HepG2 (cell line): ENCODE measurements at regions not wholly inside any gene's neighbourhood (a gene's known extent, or its start where the extent isn't known, plus 50 kb on each side); places are given as distances from the start of the nearest gene placed in this dataset.

Experiments used
- ATAC-seq: fragments of 200-7000 bp; cut with Tn5 transposase; 3 replicates; pipeline ENCODE4 v1.9.1; 2020; ENCODE audit warnings: mild to moderate bottlenecking, moderate library complexity
- BruUV-seq: library from RNA; stranded (reverse); fragments of 400-500 nt; replicated peaks from 2 replicates; lab custom pipeline; 2021; lab: Mats Ljungman, UMichigan
- CTCF ChIA-PET: fragments of 300-600 bp; formaldehyde crosslinking; extraction: SDS; loops from one replicate; lab custom pipeline; 2021; ENCODE audit warnings: low total read pairs, inconsistent platforms, low intra/inter-chr PET ratio; lab: Yijun Ruan, JAX
- POLR2A ChIA-PET: fragments of 350-600 bp; sonication (Branson Sonifier 250); formaldehyde crosslinking; loops from one replicate; lab custom pipeline; 2020; ENCODE audit warnings: antibody characterized with exemption, inconsistent platforms; lab: Yijun Ruan, JAX
- DNase-seq: peaks from one replicate; pipeline ENCODE4 v3.0.0-alpha.2; 2015; ENCODE audit warnings: low spot score
- FAIRE-seq: peaks from 3 replicates; lab custom pipeline; 2011; peaks lifted over from hg19 to GRCh38; lab: Jason Lieb, UNC
- H2AFZ ChIP-seq: one replicate; pipeline ENCODE4 v1.6.1; 2011; ENCODE audit warnings: low read length, inconsistent platforms
- H3K27ac ChIP-seq: fragments of 300-600 bp; 3 replicates; pipeline ENCODE4 v1.8.0; 2011; ENCODE audit warnings: mixed run types, mild to moderate bottlenecking, mixed read lengths, low read length, inconsistent platforms; ENCODE audit not compliant: insufficient read depth; ENCODE audit errors: extremely low read length
- H3K27me3 ChIP-seq, 2 experiments: fragments of 200-600 bp in 1 of 2; 2 replicates in 1 of 2; 3 replicates in 1 of 2; pipeline versions ENCODE4 v1.6.0 to v1.8.0; 2011; ENCODE audit warnings: low read length in 2 of 2, mild to moderate bottlenecking in 2 of 2, moderate library complexity in 2 of 2, inconsistent platforms in 1 of 2; ENCODE audit not compliant: insufficient read depth in 2 of 2, control insufficient read depth in 1 of 2
- H3K36me3 ChIP-seq, 2 experiments: fragments of 200-600 bp in 1 of 2; replicated peaks in 1 of 2; 2 replicates in 1 of 2; 3 replicates in 1 of 2; pipeline versions ENCODE4 v1.5.1 to v1.8.0; 2011; ENCODE audit warnings: low read length in 2 of 2, inconsistent platforms in 1 of 2; ENCODE audit not compliant: insufficient read depth in 2 of 2, control insufficient read depth in 1 of 2
- H3K4me1 ChIP-seq: 2 replicates; pipeline ENCODE4 v1.5.1; 2012; ENCODE audit warnings: low read length, inconsistent platforms; ENCODE audit not compliant: insufficient read depth
- H3K4me2 ChIP-seq: 2 replicates; pipeline ENCODE4 v1.6.0; 2011; ENCODE audit warnings: low read depth, low read length, inconsistent platforms
- H3K4me3 ChIP-seq, 3 experiments: fragments of 200-600 bp in 1 of 3; sonication (generic), shearing (Covaris generic) in 1 of 3; replicated peaks in 1 of 3; 2 replicates each; pipeline ENCODE4 v1.5.1; 2011 to 2016; ENCODE audit warnings: low read length in 3 of 3, inconsistent platforms in 2 of 3, low read depth in 2 of 3, mild to moderate bottlenecking in 2 of 3, control low read depth in 1 of 3, mixed read lengths in 1 of 3; ENCODE audit not compliant: insufficient read depth in 1 of 3
- H3K79me2 ChIP-seq: one replicate; pipeline ENCODE4 v1.6.1; 2011; ENCODE audit warnings: low read length, inconsistent platforms; ENCODE audit not compliant: insufficient read depth
- H3K9ac ChIP-seq: 2 replicates; pipeline ENCODE4 v1.6.0; 2011; ENCODE audit warnings: mild to moderate bottlenecking, low read depth, low read length, inconsistent platforms; ENCODE audit not compliant: insufficient read depth
- H3K9me3 ChIP-seq: 2 replicates; pipeline ENCODE4 v1.5.1; 2012; ENCODE audit warnings: mild to moderate bottlenecking, low read length
- H4K20me1 ChIP-seq: 2 replicates; pipeline ENCODE4 v1.6.0; 2011; ENCODE audit warnings: inconsistent platforms, mild to moderate bottlenecking, low read length, moderate library complexity; ENCODE audit not compliant: insufficient read depth
- EED ChIP-seq: sonication (generic); formaldehyde crosslinking; IDR thresholded peaks from 2 replicates; pipeline ENCODE4 v1.5.0; 2020; ENCODE audit warnings: mild to moderate bottlenecking, missing genetic modification reagents
- NCOA2 ChIP-seq: sonication (generic); formaldehyde crosslinking; IDR thresholded peaks from 2 replicates; pipeline ENCODE4 v1.8.0; 2022; ENCODE audit warnings: inconsistent platforms
- NFYC ChIP-seq: IDR thresholded peaks from 2 replicates; pipeline ENCODE4 v1.6.1; 2016; ENCODE audit warnings: missing genetic modification reagents, missing compliant biosample characterization
- RFXAP ChIP-seq: sonication (generic); formaldehyde crosslinking; IDR thresholded peaks from 2 replicates; pipeline ENCODE4 v1.4.0; 2020; ENCODE audit warnings: missing genetic modification reagents, borderline replicate concordance
- ZNF205 ChIP-seq: IDR thresholded peaks from 2 replicates; pipeline ENCODE4 v1.6.1; 2018; ENCODE audit warnings: missing biosample characterization, missing genetic modification reagents
- ZSCAN9 ChIP-seq: IDR thresholded peaks from 2 replicates; pipeline ENCODE4 v1.6.1; 2016; ENCODE audit warnings: borderline replicate concordance
- WGBS: methylation state at CpG from one replicate; pipeline ENCODE4 v1.1.6; 2017; ENCODE audit warnings: low lambda C conversion rate; 5-methylcytosine and 5-hydroxymethylcytosine counted together
- in situ Hi-C: cut with HindIII; loops from 2 replicates; pipeline ENCODE4 v1.10.0; 2017; ENCODE audit warnings: low pct_unique_long_range_greater_than_20kb; ENCODE audit not compliant: extremely low pct_ligation_motif_present
- intact Hi-C: fragments of 100-400 bp; cut with micrococcal nuclease; formaldehyde crosslinking; loops from one replicate; pipeline ENCODE4 v1.10.0; 2022; ENCODE audit not compliant: unreplicated experiment
- TF ChIP-seq, protein P1 (sequence below): sonication (generic); formaldehyde crosslinking; IDR thresholded peaks from 2 replicates; pipeline ENCODE4 v1.5.1; 2020; ENCODE audit warnings: missing genetic modification reagents, mild to moderate bottlenecking, borderline replicate concordance
- TF ChIP-seq, protein P2 (sequence below): sonication (generic); formaldehyde crosslinking; conservative IDR thresholded peaks from 2 replicates; pipeline ENCODE4 v1.8.0; 2022; ENCODE audit warnings: mild to moderate bottlenecking, moderate library complexity, missing genetic modification reagents

DNA sequence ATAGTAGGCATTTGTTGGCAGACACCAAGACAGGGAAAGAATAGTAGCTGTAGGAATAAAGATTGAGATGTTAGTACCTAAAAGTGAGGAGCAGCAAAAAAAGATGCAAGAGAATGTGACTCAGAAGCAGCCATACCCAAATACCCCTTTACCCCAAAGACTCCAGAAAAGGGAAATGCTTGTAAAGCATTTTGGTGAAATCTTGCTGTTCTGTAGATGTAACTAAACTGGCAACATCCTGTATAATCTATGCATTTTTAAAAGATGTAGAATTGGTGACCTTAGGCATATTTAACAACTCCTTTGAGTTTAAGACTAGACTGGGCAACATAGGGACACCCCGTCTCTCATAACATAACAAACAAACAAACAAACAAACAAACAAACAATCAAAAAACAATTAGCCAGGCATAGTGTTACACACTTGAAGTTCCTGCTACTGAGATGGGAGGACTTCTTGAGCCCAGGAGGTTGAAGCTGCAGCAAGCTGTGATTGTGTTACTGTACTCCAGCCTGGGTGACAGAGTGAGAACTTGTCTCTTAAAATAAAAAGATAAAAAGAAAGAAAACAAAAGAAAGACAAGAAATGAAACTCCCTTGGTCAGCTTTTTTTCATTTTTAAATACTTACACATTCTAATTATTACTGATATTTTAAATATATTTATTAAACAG, 361.5 kb upstream of the KCNH8 start (continued):
- TF ChIP-seq, protein P1, sequence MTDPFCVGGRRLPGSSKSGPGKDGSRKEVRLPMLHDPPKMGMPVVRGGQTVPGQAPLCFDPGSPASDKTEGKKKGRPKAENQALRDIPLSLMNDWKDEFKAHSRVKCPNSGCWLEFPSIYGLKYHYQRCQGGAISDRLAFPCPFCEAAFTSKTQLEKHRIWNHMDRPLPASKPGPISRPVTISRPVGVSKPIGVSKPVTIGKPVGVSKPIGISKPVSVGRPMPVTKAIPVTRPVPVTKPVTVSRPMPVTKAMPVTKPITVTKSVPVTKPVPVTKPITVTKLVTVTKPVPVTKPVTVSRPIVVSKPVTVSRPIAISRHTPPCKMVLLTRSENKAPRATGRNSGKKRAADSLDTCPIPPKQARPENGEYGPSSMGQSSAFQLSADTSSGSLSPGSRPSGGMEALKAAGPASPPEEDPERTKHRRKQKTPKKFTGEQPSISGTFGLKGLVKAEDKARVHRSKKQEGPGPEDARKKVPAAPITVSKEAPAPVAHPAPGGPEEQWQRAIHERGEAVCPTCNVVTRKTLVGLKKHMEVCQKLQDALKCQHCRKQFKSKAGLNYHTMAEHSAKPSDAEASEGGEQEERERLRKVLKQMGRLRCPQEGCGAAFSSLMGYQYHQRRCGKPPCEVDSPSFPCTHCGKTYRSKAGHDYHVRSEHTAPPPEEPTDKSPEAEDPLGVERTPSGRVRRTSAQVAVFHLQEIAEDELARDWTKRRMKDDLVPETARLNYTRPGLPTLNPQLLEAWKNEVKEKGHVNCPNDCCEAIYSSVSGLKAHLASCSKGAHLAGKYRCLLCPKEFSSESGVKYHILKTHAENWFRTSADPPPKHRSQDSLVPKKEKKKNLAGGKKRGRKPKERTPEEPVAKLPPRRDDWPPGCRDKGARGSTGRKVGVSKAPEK (CRISPR knock-in tag) = no peak
- TF ChIP-seq, all 625 proteins: peak for 0

DNA sequence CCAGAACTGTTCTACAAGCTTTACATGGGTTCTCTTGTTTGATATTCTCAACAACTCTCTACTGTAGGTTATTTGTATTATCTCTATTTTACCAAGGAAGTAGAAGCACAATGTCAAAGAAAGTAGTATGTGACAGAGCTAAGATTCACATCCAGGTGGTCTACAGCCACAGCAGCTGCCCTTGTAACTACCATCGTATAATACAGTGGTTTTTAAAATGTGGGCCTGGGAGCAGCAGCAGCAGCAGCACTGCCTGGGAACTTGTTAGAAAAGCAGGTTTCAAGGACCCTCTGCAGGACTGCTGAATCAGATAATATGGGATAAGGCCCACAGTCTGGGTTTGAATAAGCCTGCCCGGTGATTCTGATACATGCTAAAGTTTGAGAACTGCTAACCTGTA, 357.1 kb upstream of the SATB1 start:
- WGBS = 0% methylated on average over 2 of the region's 2 CpGs
- Histone ChIP-seq H4K20me1 (no peaks in the 10 kb centered on the region), H3K4me3 (no peak overlapping the region), H3K9me3 (no peaks in the 10 kb centered on the region), H3K36me3 (no peaks in the 10 kb centered on the region), H3K27ac (no peak overlapping the region), H2AFZ (no peak overlapping the region), H3K4me1 (no peaks in the 10 kb centered on the region), H3K4me2 (no peak overlapping the region), H3K27me3 (no peaks in the 10 kb centered on the region), H3K79me2 (no peaks in the 10 kb centered on the region), H3K9ac (no peak overlapping the region)
- no peak for TF ChIP-seq NFYC (CRISPR knock-in tag)
- no peak for TF ChIP-seq NCOA2 (CRISPR knock-in tag)
- TF ChIP-seq, protein P2, sequence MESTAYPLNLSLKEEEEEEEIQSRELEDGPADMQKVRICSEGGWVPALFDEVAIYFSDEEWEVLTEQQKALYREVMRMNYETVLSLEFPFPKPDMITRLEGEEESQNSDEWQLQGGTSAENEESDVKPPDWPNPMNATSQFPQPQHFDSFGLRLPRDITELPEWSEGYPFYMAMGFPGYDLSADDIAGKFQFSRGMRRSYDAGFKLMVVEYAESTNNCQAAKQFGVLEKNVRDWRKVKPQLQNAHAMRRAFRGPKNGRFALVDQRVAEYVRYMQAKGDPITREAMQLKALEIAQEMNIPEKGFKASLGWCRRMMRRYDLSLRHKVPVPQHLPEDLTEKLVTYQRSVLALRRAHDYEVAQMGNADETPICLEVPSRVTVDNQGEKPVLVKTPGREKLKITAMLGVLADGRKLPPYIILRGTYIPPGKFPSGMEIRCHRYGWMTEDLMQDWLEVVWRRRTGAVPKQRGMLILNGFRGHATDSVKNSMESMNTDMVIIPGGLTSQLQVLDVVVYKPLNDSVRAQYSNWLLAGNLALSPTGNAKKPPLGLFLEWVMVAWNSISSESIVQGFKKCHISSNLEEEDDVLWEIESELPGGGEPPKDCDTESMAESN = no peak
- no peak for TF ChIP-seq EED (CRISPR knock-in tag)
- TF ChIP-seq ZNF205 (CRISPR knock-in tag) = no peak
- TF ChIP-seq RFXAP = no peak
- TF ChIP-seq ZSCAN9 (CRISPR knock-in tag) = no peak
- POLR2A ChIA-PET = no interaction called here
- no TSS peak for BruUV-seq
- intact Hi-C loops = no loop called here
- DNase-seq (no peak), ATAC-seq (no peak), FAIRE-seq (no peak)
- CTCF ChIA-PET = no interaction called here
- in situ Hi-C loops = no loop called here
